GM21528 (cell line): ENCODE measurements at regions not wholly inside any gene's neighbourhood (a gene's known extent, or its start where the extent isn't known, plus 50 kb on each side); places are given as distances from the start of the nearest gene placed in this dataset.
"Not testable (repeated sequence)": the region's sequence is repeated elsewhere in the genome, so short reads cannot be mapped to it uniquely, and the experiment has no call there.

Experiments
- ATAC-seq: cut with Tn5 transposase; IDR thresholded peaks from one replicate; pipeline ENCODE4 v1.9.1; 2021; ENCODE audit warnings: mild to moderate bottlenecking, moderate library complexity; ENCODE audit not compliant: unreplicated experiment, low FRiP score

DNA sequence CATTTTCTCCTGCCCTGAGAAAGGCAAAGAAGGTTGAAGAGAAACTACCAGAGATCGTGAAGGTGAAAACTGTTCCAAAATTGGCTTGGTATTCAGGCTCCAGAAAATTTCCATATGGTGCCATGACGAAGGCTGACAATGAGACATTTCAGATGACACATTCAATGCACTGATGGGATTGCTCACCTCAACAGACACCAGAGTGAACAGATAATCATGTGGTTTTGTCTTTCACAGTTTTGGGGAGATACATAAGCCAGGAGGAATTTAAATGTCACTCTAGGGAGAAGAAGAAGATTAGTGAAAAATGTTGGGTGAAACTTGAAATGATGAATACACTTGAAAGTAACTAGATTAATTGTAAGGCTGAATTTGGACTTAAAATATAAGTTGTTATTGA, 339.7 kb upstream of the EPHA3 start:
- ATAC-seq, result no peak

DNA sequence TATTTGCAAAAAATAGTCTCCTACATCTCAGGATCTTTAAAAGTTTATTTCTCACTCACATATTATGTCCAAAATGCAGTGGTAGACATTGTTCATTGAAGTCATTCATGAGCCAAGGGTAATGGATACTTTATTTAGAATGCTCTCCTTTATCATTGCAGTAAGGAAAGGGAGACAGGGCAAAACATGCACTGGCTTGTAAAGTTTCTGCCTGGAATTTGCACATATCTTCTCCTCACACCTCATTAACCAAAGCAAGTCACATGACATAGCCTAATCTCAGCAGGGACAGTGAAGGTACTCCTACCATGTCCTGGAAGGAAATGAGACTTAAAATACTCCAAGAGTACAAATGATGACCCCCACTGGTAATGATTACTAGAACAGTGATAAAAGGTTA, 333.7 kb upstream of the EPHA3 start:
- no peak for ATAC-seq

DNA sequence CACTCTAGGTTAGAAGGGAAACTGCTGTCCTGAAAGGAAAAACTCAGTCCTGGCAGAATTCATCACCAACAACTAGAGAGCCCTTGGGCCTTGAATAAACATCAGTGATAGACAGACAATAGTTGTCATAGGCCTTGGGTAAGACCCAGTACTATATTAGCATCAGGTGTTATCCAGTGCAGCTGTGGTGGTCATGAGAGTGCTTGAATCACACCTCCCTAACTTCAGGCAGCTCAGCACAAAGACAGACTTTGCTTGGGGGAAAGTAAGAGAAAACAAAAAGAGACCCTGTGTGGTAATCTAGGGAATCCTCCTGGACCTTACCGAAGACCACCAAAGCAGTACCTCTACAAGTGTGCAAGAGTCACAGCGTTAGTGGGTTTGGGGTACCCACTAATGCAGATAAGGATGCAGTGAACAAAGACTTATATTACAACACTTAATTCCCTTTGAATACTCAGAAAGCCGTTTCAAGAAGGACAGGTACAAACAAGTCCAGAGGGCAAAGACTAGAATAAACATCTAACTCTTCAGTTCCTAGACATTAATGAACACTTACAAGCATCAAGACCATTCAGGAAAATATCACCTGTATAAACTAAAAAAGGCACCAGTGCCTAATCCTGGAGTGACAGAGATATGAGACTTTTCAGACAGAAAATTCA, 332.3 kb upstream of the EPHA3 start:
- ATAC-seq, result no peak

GRCh38 chr3:88779482-88779881, 327.9 kb upstream of the EPHA3 start:
- ATAC-seq, result no peak

- no peak for ATAC-seq
Measured at GRCh38 chr3:88784925-88785324, 322.5 kb upstream of the EPHA3 start.

DNA sequence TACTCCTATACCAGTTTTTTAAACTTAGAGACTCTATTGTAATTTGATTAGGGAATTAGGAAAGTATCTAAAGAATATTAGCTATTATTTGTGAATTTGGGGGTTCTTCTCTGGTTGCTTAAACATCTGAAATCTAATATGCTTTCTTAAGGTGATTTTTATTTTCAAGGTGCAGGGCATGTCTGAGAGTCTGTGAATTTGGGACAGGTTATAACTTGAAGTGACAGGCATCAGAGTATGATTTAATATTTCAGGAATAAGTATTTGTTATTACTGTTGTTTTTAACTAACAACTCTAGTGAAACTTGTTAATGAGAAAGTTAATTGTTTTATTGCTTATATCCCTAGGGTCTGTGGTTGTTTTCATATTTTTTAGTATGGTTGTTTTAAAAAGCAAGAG, 321.6 kb upstream of the EPHA3 start:
- ATAC-seq, result no peak

- no peak for ATAC-seq
Measured at GRCh38 chr3:88795503-88795902, 311.9 kb upstream of the EPHA3 start.

GRCh38 chr3:88807491-88808105, 299.8 kb upstream of the EPHA3 start:
- ATAC-seq, result no peak

DNA sequence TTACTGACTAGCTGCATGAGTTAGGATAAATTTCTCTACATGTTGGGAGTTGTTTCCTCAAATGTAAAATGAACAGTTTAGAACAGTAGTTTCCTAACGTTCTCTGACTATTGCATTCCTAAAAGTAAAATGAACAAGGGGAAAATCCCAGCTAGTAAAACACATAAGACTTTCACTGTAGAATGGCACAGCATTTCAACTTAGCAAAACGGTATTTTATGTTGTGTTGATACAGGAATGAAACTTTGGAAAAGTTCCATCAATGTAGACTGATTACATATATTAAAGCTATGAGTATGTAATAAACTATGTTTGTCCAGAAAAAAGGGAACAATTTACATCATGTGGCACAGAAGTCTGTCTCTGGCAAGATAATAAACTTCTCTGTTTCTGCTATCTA, 297.4 kb upstream of the EPHA3 start:
- ATAC-seq, result no peak

GRCh38 chr3:88810455-88810854, 297.0 kb upstream of the EPHA3 start:
- ATAC-seq, result no peak

- ATAC-seq, result no peak
Measured at GRCh38 chr3:88811096-88811495, 296.3 kb upstream of the EPHA3 start.

DNA sequence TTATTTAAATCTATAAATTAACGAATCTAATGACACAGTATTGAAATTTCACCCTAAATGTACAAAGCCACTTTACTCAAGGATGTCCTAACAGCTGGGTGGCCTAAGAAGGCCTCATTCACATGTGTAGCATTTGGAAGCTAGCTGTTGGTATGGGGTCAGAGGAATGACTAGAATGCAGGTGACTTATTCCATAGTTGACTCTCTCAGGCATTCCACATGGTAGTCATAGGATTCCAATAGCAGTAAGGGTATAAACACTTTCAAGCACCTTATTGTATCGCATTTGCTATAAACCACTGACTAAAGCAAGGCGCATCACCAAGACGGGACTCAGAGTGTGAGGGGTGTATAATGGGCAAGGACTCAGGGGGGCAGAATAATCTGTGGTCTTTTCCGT, 294.8 kb upstream of the EPHA3 start:
- no peak for ATAC-seq

DNA sequence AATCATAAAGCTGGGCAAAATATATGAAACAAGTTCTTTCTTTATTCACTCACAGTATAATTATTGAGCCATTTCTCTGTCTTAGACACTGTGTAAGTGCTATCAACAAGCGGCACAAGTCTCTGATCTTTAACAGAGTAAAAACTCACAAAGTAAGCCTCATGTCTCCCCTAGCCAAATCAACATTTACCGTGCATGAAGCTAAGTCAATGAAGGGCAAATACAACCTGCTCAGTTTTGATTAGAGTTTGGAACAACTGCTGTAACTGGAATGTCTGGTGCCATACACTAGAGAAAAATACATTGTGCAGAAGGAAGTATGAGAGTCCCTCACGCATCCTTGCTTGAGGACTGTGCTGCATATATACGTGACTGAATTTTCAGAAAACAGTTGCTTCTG, 291.0 kb upstream of the EPHA3 start:
- ATAC-seq, result no peak

DNA sequence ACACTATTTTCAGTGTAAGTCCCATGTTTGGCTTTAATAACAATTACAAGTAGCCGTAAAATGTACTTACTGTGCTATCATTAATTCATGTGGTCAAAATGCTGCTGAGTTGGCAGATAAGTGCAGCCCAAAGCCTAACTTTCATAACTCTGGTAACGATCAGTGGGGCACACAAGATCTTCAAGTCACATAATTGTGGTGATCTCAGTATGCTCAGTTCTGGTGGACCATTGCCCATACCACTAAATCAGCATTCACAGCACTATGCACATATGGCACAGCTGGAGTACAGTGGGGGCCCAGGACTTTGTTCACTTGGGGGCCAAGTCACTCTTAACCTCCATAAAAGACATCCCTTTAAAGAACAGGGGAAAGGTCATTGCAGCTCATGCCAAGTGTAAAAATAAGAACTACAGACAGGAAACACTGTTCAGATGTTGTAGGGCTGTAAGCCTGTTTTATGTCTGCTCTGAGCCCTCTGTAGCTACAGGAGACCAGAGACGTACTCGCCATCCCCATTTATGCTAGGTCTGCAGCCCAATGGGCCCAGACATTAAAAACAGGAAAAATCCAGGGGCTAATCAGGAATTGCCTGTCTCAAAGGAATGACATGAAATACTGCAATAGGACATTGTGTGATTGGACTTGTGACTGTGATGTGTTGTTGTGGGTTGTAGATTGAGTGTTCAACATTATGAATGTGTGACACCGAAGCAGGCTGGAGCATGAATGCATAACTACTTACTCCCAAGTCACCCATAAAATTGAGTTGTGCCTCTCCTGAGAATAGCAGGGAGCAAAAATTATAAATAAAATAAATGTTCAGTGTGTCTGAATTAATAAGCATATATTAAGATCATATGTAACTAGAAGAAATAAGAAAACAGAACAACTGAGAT, 282.5 kb upstream of the EPHA3 start:
- ATAC-seq, result no peak

DNA sequence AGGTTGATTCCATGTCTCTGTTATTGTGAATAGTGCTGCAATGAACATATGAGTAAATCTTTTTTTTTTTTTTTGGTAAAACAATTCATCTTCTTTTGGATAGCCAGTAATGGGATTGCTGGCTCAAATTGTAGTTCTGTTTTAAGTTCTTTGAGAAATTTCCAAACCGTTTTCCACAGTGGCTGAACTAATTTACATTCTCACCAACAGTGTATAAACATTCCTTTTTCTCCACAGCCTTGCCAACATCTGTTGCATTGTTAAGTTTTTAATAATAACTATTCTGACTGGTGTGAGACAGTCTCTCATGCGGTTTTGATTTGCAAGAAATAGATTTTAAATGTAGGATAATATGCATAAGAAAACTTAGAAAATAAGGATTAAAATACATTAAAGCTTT, 279.0 kb upstream of the EPHA3 start:
- no peak for ATAC-seq

- no peak for ATAC-seq
Measured at GRCh38 chr3:88852606-88853005, 254.8 kb upstream of the EPHA3 start.

- no peak for ATAC-seq
Measured at GRCh38 chr3:88863196-88863595, 244.2 kb upstream of the EPHA3 start.

- no peak for ATAC-seq
Measured at GRCh38 chr3:88876724-88877123, 230.7 kb upstream of the EPHA3 start.

DNA sequence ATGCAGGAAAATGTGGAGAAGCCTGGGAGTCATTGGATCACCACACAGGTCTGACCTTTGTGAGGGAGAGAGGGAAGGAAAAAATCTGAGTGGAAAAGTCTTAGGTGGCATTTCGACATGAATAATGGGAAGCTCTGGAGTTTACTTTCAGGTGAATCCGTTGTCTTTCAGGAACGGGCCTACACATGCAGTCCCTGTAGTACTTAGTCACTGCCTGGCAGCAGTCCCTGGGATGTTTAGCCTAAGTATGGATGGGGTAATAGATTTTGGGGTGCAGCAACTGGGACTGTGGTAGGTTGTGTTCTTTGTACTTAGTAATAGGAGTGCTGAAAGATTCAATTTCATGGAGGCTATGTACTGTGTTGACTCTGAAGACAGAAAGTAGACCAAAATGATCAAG, 227.5 kb upstream of the EPHA3 start:
- no peak for ATAC-seq

- ATAC-seq, result peak; percentile 94
Measured at GRCh38 chr3:88882121-88882520, 225.3 kb upstream of the EPHA3 start.

- ATAC-seq, result not testable (repeated sequence)
Measured at GRCh38 chr3:88886624-88887023, 220.8 kb upstream of the EPHA3 start.

GRCh38 chr3:88896026-88896425, 211.4 kb upstream of the EPHA3 start:
- ATAC-seq, result no peak
